Hepatocyte (in vitro differentiated cells): ENCODE measurements at regions not wholly inside any gene's neighbourhood (a gene's known extent, or its start where the extent isn't known, plus 50 kb on each side); places are given as distances from the start of the nearest gene placed in this dataset.

Source experiments
- DNase-seq: peaks from one replicate; pipeline ENCODE4 v3.0.0-alpha.2; 2016; ENCODE audit warnings: low spot score
- H2AFZ ChIP-seq: fragments of 200-600 bp; sonication (generic); 2 replicates; pipeline ENCODE4 v1.6.0; 2016; ENCODE audit warnings: antibody characterized with exemption, mild to moderate bottlenecking
- H3K27ac ChIP-seq: fragments of 200-600 bp; sonication (generic); 2 replicates; pipeline ENCODE4 v1.5.1; 2016; ENCODE audit warnings: mild to moderate bottlenecking
- H3K27me3 ChIP-seq: fragments of 200-600 bp; sonication (generic); 2 replicates; pipeline ENCODE4 v1.6.1; 2016
- H3K36me3 ChIP-seq: fragments of 200-600 bp; sonication (generic); replicated peaks from 2 replicates; pipeline ENCODE4 v1.5.1; 2016; ENCODE audit warnings: low read depth; ENCODE audit not compliant: insufficient read depth
- H3K4me1 ChIP-seq: fragments of 200-600 bp; sonication (generic); 2 replicates; pipeline ENCODE4 v1.5.1; 2016; ENCODE audit warnings: mild to moderate bottlenecking, moderate library complexity; ENCODE audit not compliant: insufficient read depth
- H3K4me2 ChIP-seq: fragments of 200-600 bp; sonication (generic); 2 replicates; pipeline ENCODE4 v1.6.0; 2016
- H3K4me3 ChIP-seq: fragments of 200-600 bp; sonication (generic); 2 replicates; pipeline ENCODE4 v1.5.1; 2016; ENCODE audit warnings: mild to moderate bottlenecking
- H3K79me2 ChIP-seq: fragments of 200-600 bp; sonication (generic); 2 replicates; pipeline ENCODE4 v1.6.0; 2017; ENCODE audit warnings: mild to moderate bottlenecking
- H3K9me2 ChIP-seq: fragments of 200-600 bp; sonication (generic); replicated peaks from 2 replicates; pipeline ENCODE4 v1.6.0; 2017; ENCODE audit warnings: mild to moderate bottlenecking; ENCODE audit not compliant: insufficient read depth
- H3K9me3 ChIP-seq: fragments of 200-600 bp; sonication (generic); 2 replicates; pipeline ENCODE4 v1.5.1; 2016; ENCODE audit warnings: low read depth, mild to moderate bottlenecking
- H4K20me1 ChIP-seq: fragments of 200-600 bp; sonication (generic); 2 replicates; pipeline ENCODE4 v1.6.0; 2016; ENCODE audit warnings: mild to moderate bottlenecking; ENCODE audit not compliant: insufficient read depth, poor library complexity, severe bottlenecking
- CTCF ChIP-seq: fragments of 200-600 bp; sonication (generic); IDR thresholded peaks from 2 replicates; pipeline ENCODE4 v1.5.1; 2016; ENCODE audit warnings: antibody characterized with exemption, mild to moderate bottlenecking; ENCODE audit not compliant: poor library complexity
- EZH2 ChIP-seq: fragments of 200-600 bp; sonication (generic); IDR thresholded peaks from 2 replicates; pipeline ENCODE4 v1.6.1; 2016; ENCODE audit warnings: antibody characterized with exemption, mild to moderate bottlenecking, borderline replicate concordance
- EZH2phosphoT487 ChIP-seq: fragments of 200-600 bp; sonication (generic); IDR thresholded peaks from one replicate; pipeline ENCODE4 v1.6.1; 2018; ENCODE audit warnings: antibody characterized with exemption, mild to moderate bottlenecking, low read depth, moderate library complexity; ENCODE audit not compliant: unreplicated experiment, severe bottlenecking
- WGBS: methylation state at CpG from one replicate; pipeline ENCODE4 v1.1.6; 2016; ENCODE audit warnings: low lambda C conversion rate; ENCODE audit errors: missing lambda C conversion rate; 5-methylcytosine and 5-hydroxymethylcytosine counted together

GRCh38 chr5:116883875-116884274 lies 309.3 kb upstream of the SEMA6A start:
- Histone ChIP-seq H3K4me1 (no peaks in the 10 kb centered on the region), H3K9me3 (no peaks in the 10 kb centered on the region), H2AFZ (no peak overlapping the region), H3K4me2 (no peak overlapping the region), H3K27me3 (no peaks in the 10 kb centered on the region), H3K79me2 (no peaks in the 10 kb centered on the region), H3K27ac (no peak overlapping the region), H4K20me1 (no peaks in the 10 kb centered on the region), H3K9me2 (no peaks in the 10 kb centered on the region), H3K36me3 (no peaks in the 10 kb centered on the region), H3K4me3 (no peak overlapping the region)
- no peak for DNase-seq
- no peak for TF ChIP-seq EZH2phosphoT487
- TF ChIP-seq CTCF = no peak
- TF ChIP-seq EZH2 = no peak
- 90% methylated on average over 2 of the region's 2 CpGs for WGBS

GRCh38 chr5:116881921-116882531 lies 307.4 kb upstream of the SEMA6A start:
- H3K27me3 ChIP-seq = no peaks in the 10 kb centered on the region

GRCh38 chr5:116880601-116881000 lies 306.0 kb upstream of the SEMA6A start:
- H3K27ac ChIP-seq = no peak overlapping the region
- H3K9me2 ChIP-seq = no peaks in the 10 kb centered on the region
- H3K79me2 ChIP-seq = no peaks in the 10 kb centered on the region
- H3K4me3 ChIP-seq = no peak overlapping the region
- no peaks in the 10 kb centered on the region for H3K9me3 ChIP-seq
- H3K4me2 ChIP-seq = no peak overlapping the region
- 89% methylated on average over 1 of the region's 1 CpG for WGBS
- H3K36me3 ChIP-seq = no peaks in the 10 kb centered on the region
- H3K27me3 ChIP-seq = no peaks in the 10 kb centered on the region
- no peaks in the 10 kb centered on the region for H4K20me1 ChIP-seq
- no peak for DNase-seq
- TF ChIP-seq CTCF (no peak), EZH2phosphoT487 (no peak), EZH2 (no peak)
- no peaks in the 10 kb centered on the region for H3K4me1 ChIP-seq
- no peak overlapping the region for H2AFZ ChIP-seq

More at GRCh38 chr5:116881921-116882531, 307.4 kb upstream of the SEMA6A start:
- Histone ChIP-seq H3K4me2 (no peak overlapping the region), H3K4me3 (no peak overlapping the region), H3K4me1 (no peaks in the 10 kb centered on the region), H3K9me3 (no peaks in the 10 kb centered on the region), H4K20me1 (no peaks in the 10 kb centered on the region), H3K27ac (no peak overlapping the region), H3K36me3 (no peaks in the 10 kb centered on the region), H3K9me2 (no peaks in the 10 kb centered on the region), H3K79me2 (no peaks in the 10 kb centered on the region), H2AFZ (no peak overlapping the region)
- no peak for DNase-seq
- no peak for TF ChIP-seq EZH2phosphoT487
- TF ChIP-seq CTCF = no peak
- no peak for TF ChIP-seq EZH2
- WGBS = 47% methylated on average over 3 of the region's 3 CpGs

GRCh38 chr5:116880150-116880549 lies 305.5 kb upstream of the SEMA6A start:
- H3K4me2 ChIP-seq = no peak overlapping the region
- H3K79me2 ChIP-seq = no peaks in the 10 kb centered on the region
- no peaks in the 10 kb centered on the region for H3K9me3 ChIP-seq
- no peak overlapping the region for H2AFZ ChIP-seq
- H3K4me3 ChIP-seq = no peak overlapping the region
- TF ChIP-seq CTCF (no peak), EZH2 (no peak), EZH2phosphoT487 (no peak)
- no peaks in the 10 kb centered on the region for H3K36me3 ChIP-seq
- no peaks in the 10 kb centered on the region for H4K20me1 ChIP-seq
- H3K9me2 ChIP-seq = no peaks in the 10 kb centered on the region
- no peaks in the 10 kb centered on the region for H3K4me1 ChIP-seq
- H3K27me3 ChIP-seq = no peaks in the 10 kb centered on the region
- no peak overlapping the region for H3K27ac ChIP-seq
- DNase-seq = no peak
